OCI-LY7 (cell line): ENCODE measurements at regions not wholly inside any gene's neighbourhood (a gene's known extent, or its start where the extent isn't known, plus 50 kb on each side); places are given as distances from the start of the nearest gene placed in this dataset.

ENCODE experiments used
- BruUV-seq: library from RNA; stranded (reverse); fragments of 400-500 nt; replicated peaks from 2 replicates; lab custom pipeline; 2021; lab: Mats Ljungman, UMichigan
- CTCF ChIA-PET: fragments of 300-600 bp; sonication (Branson Sonifier 250); formaldehyde crosslinking; loops from one replicate; lab custom pipeline; 2022; ENCODE audit warnings: antibody characterized with exemption; ENCODE audit not compliant: unreplicated experiment; lab: Charles Lee
- POLR2A ChIA-PET: fragments of 300-600 bp; sonication (Branson Sonifier 250); formaldehyde crosslinking; loops from one replicate; lab custom pipeline; 2022; ENCODE audit warnings: antibody characterized with exemption; lab: Charles Lee
- DNase-seq: peaks from one replicate; pipeline ENCODE4 v3.0.0-alpha.2; 2015; ENCODE audit warnings: low spot score
- H2AFZ ChIP-seq: fragments of 200-600 bp; sonication (generic), shearing (Covaris generic); 2 replicates; pipeline ENCODE4 v1.6.1; 2014; ENCODE audit warnings: mild to moderate bottlenecking, antibody characterized with exemption, low read length, moderate library complexity
- H3K27ac ChIP-seq: fragments of 200-600 bp; sonication (generic); 2 replicates; pipeline ENCODE4 v1.5.1; 2014; ENCODE audit warnings: mixed run types, low read depth, mild to moderate bottlenecking, moderate library complexity, low read length, inconsistent platforms; ENCODE audit not compliant: poor library complexity, severe bottlenecking
- H3K36me3 ChIP-seq: fragments of 200-600 bp; sonication (generic); 2 replicates; pipeline ENCODE4 v1.6.1; 2014; ENCODE audit warnings: mild to moderate bottlenecking, antibody characterized with exemption, low read length, moderate library complexity, mixed read lengths; ENCODE audit not compliant: insufficient read depth
- H3K4me1 ChIP-seq: fragments of 200-600 bp; sonication (generic); 2 replicates; pipeline ENCODE4 v1.5.1; 2014; ENCODE audit warnings: mild to moderate bottlenecking, low read length; ENCODE audit not compliant: insufficient read depth, poor library complexity, severe bottlenecking
- H3K4me2 ChIP-seq: fragments of 200-600 bp; sonication (generic); 2 replicates; pipeline ENCODE4 v1.6.1; 2014; ENCODE audit warnings: mild to moderate bottlenecking, low read length
- H3K4me3 ChIP-seq: fragments of 200-600 bp; sonication (generic); 2 replicates; pipeline ENCODE4 v1.5.1; 2014; ENCODE audit warnings: mild to moderate bottlenecking, low read depth, low read length; ENCODE audit not compliant: poor library complexity, severe bottlenecking
- H3K79me2 ChIP-seq: fragments of 200-600 bp; sonication (generic); 2 replicates; pipeline ENCODE4 v1.6.1; 2016; ENCODE audit warnings: low read depth, mild to moderate bottlenecking, low read length, moderate library complexity, mixed read lengths; ENCODE audit not compliant: insufficient read depth
- H3K9me2 ChIP-seq: fragments of 200-600 bp; sonication (generic); 2 replicates; pipeline ENCODE4 v1.6.1; 2016; ENCODE audit warnings: mild to moderate bottlenecking, low read length, mixed read lengths; ENCODE audit not compliant: insufficient read depth
- H3K9me3 ChIP-seq: fragments of 200-600 bp; sonication (generic); 2 replicates; pipeline ENCODE4 v1.6.1; 2014; ENCODE audit warnings: mild to moderate bottlenecking, mixed run types, low read length, mixed read lengths
- H4K20me1 ChIP-seq: fragments of 200-600 bp; sonication (generic); 2 replicates; pipeline ENCODE4 v1.6.1; 2014; ENCODE audit warnings: mild to moderate bottlenecking, antibody characterized with exemption, low read length, moderate library complexity, mixed read lengths; ENCODE audit not compliant: insufficient read depth
- CTCF ChIP-seq: fragments of 200-600 bp; sonication (generic); conservative IDR thresholded peaks from 2 replicates; pipeline ENCODE4 v1.5.1; 2014; ENCODE audit warnings: mild to moderate bottlenecking, antibody characterized with exemption, low read length, moderate library complexity, mixed read lengths
- EZH2phosphoT487 ChIP-seq: fragments of 200-600 bp; sonication (generic); IDR thresholded peaks from 2 replicates; pipeline ENCODE4 v1.6.1; 2018; ENCODE audit warnings: low read depth, borderline replicate concordance, mild to moderate bottlenecking, mixed run types, antibody characterized with exemption, low read length, moderate library complexity, mixed read lengths
- intact Hi-C: fragments of 100-400 bp; cut with micrococcal nuclease; formaldehyde crosslinking; loops from one replicate; pipeline ENCODE4 v1.10.0; 2022; ENCODE audit not compliant: unreplicated experiment

GRCh38 chr11:70785372-70785771 lies 387.0 kb downstream of the CTTN start:
- no peak overlapping the region for H3K4me2 ChIP-seq
- H2AFZ ChIP-seq, result no peak overlapping the region
- H3K4me1 ChIP-seq, result no peaks in the 10 kb centered on the region
- CTCF ChIA-PET, result no interaction called here
- H3K9me2 ChIP-seq, result no peaks in the 10 kb centered on the region
- no peak overlapping the region for H3K4me3 ChIP-seq
- no peaks in the 10 kb centered on the region for H3K36me3 ChIP-seq
- intact Hi-C loops, result no loop called here
- POLR2A ChIA-PET, result no interaction called here
- H3K27ac ChIP-seq, result no peak overlapping the region
- H3K79me2 ChIP-seq, result no peaks in the 10 kb centered on the region
- no peaks in the 10 kb centered on the region for H3K9me3 ChIP-seq
- no peak for DNase-seq
- no peak for TF ChIP-seq CTCF
- TF ChIP-seq EZH2phosphoT487, result no peak
- no peaks in the 10 kb centered on the region for H4K20me1 ChIP-seq
- BruUV-seq, result no TSS peak

- intact Hi-C loops, result no loop called here
- H3K27ac ChIP-seq, result no peak overlapping the region
- H3K79me2 ChIP-seq, result no peaks in the 10 kb centered on the region
- H4K20me1 ChIP-seq, result no peaks in the 10 kb centered on the region
- H3K9me2 ChIP-seq, result no peaks in the 10 kb centered on the region
- no TSS peak for BruUV-seq
- no peaks in the 10 kb centered on the region for H3K36me3 ChIP-seq
- no peak overlapping the region for H3K4me3 ChIP-seq
- DNase-seq, result no peak
- H3K4me1 ChIP-seq, result no peaks in the 10 kb centered on the region
- TF ChIP-seq CTCF (no peak), EZH2phosphoT487 (no peak)
- H3K4me2 ChIP-seq, result no peak overlapping the region
- ChIA-PET CTCF (no interaction called here), POLR2A (no interaction called here)
- H3K9me3 ChIP-seq, result no peaks in the 10 kb centered on the region
- no peak overlapping the region for H2AFZ ChIP-seq
Measured at GRCh38 chr11:70786021-70786665, 387.8 kb downstream of the CTTN start.

GRCh38 chr11:70788248-70789022 lies 390.1 kb downstream of the CTTN start:
- intact Hi-C loops, result no loop called here
- Histone ChIP-seq H3K4me3 (no peak overlapping the region), H3K4me1 (no peaks in the 10 kb centered on the region), H3K9me3 (no peaks in the 10 kb centered on the region; the same call in 1 of the 2 replicates), H2AFZ (no peak overlapping the region), H4K20me1 (no peaks in the 10 kb centered on the region), H3K36me3 (no peaks in the 10 kb centered on the region), H3K4me2 (no peak overlapping the region), H3K79me2 (no peaks in the 10 kb centered on the region), H3K9me2 (no peaks in the 10 kb centered on the region), H3K27ac (no peak overlapping the region)
- CTCF ChIA-PET, result no interaction called here
- TF ChIP-seq CTCF (no peak), EZH2phosphoT487 (no peak)
- POLR2A ChIA-PET, result no interaction called here
- no TSS peak for BruUV-seq
- no peak for DNase-seq
